SU-DHL-6 (cell line): ENCODE measurements at regions not wholly inside any gene's neighbourhood (a gene's known extent, or its start where the extent isn't known, plus 50 kb on each side); places are given as distances from the start of the nearest gene placed in this dataset.

Experiments
- H2AFZ ChIP-seq: fragments of 200-600 bp; sonication (generic); 2 replicates; pipeline ENCODE4 v1.6.1; 2014; ENCODE audit warnings: low read depth, mild to moderate bottlenecking, moderate library complexity, mixed read lengths, antibody characterized with exemption, low read length; ENCODE audit not compliant: severe bottlenecking
- H3F3A ChIP-seq: fragments of 200-600 bp; shearing (Covaris generic); 2 replicates; pipeline ENCODE4 v1.6.0; 2016; ENCODE audit warnings: antibody characterized with exemption, mild to moderate bottlenecking; ENCODE audit not compliant: insufficient read depth
- H3K27ac ChIP-seq: fragments of 200-600 bp; sonication (generic); 2 replicates; pipeline ENCODE4 v1.5.1; 2016; ENCODE audit warnings: low read depth, mild to moderate bottlenecking, low read length, moderate library complexity, mixed read lengths
- H3K27me3 ChIP-seq: fragments of 200-600 bp; sonication (generic), shearing (Covaris generic); 2 replicates; pipeline ENCODE4 v1.6.0; 2014; ENCODE audit warnings: mild to moderate bottlenecking, low read length
- H3K36me3 ChIP-seq: fragments of 200-600 bp; sonication (generic); 2 replicates; pipeline ENCODE4 v1.6.1; 2014; ENCODE audit warnings: mild to moderate bottlenecking, low read length, mixed read lengths
- H3K4me2 ChIP-seq: fragments of 300-600, 200-600 bp; shearing (Covaris generic), sonication (generic); 2 replicates; pipeline ENCODE4 v1.6.0; 2014; ENCODE audit warnings: low read length, low read depth, mild to moderate bottlenecking; ENCODE audit not compliant: poor library complexity, severe bottlenecking
- H3K4me3 ChIP-seq: fragments of 200-600 bp; sonication (generic); 2 replicates; pipeline ENCODE4 v1.5.1; 2014; ENCODE audit warnings: antibody characterized with exemption, low read length, mild to moderate bottlenecking, mixed read lengths; ENCODE audit not compliant: insufficient read depth, poor library complexity, severe bottlenecking
- H3K79me2 ChIP-seq: fragments of 200-600 bp; sonication (generic); 2 replicates; pipeline ENCODE4 v1.6.1; 2014; ENCODE audit warnings: mild to moderate bottlenecking, low read length, moderate library complexity; ENCODE audit not compliant: insufficient read depth
- H3K9ac ChIP-seq: fragments of 200-600 bp; sonication (generic); 2 replicates; pipeline ENCODE4 v1.7.0; 2014; ENCODE audit warnings: mild to moderate bottlenecking, low read length
- H3K9me2 ChIP-seq: fragments of 200-600 bp; sonication (generic); replicated peaks from 2 replicates; pipeline ENCODE4 v1.6.1; 2014; ENCODE audit warnings: low read length; ENCODE audit not compliant: insufficient read depth
- H3K9me3 ChIP-seq: fragments of 200-600 bp; sonication (generic); 2 replicates; pipeline ENCODE4 v1.6.1; 2014; ENCODE audit warnings: low read length, mixed read lengths; ENCODE audit not compliant: insufficient read depth
- H4K20me1 ChIP-seq: fragments of 200-600 bp; sonication (generic); 2 replicates; pipeline ENCODE4 v1.6.1; 2014; ENCODE audit warnings: low read depth, mild to moderate bottlenecking, antibody characterized with exemption, low read length, moderate library complexity, mixed read lengths
- EZH2phosphoT487 ChIP-seq: fragments of 200-600 bp; sonication (generic), shearing (Covaris generic); conservative IDR thresholded peaks from 2 replicates; pipeline ENCODE4 v1.6.1; 2018; ENCODE audit warnings: mild to moderate bottlenecking, antibody characterized with exemption, low read length, moderate library complexity, mixed read lengths
- TF ChIP-seq, protein P1 (sequence below): fragments of 200-600 bp; sonication (generic); IDR thresholded peaks from one replicate; pipeline ENCODE4 v1.5.1; 2017; ENCODE audit warnings: antibody characterized with exemption, mild to moderate bottlenecking, low read length, moderate library complexity; ENCODE audit not compliant: insufficient read depth, poor library complexity, severe bottlenecking

DNA sequence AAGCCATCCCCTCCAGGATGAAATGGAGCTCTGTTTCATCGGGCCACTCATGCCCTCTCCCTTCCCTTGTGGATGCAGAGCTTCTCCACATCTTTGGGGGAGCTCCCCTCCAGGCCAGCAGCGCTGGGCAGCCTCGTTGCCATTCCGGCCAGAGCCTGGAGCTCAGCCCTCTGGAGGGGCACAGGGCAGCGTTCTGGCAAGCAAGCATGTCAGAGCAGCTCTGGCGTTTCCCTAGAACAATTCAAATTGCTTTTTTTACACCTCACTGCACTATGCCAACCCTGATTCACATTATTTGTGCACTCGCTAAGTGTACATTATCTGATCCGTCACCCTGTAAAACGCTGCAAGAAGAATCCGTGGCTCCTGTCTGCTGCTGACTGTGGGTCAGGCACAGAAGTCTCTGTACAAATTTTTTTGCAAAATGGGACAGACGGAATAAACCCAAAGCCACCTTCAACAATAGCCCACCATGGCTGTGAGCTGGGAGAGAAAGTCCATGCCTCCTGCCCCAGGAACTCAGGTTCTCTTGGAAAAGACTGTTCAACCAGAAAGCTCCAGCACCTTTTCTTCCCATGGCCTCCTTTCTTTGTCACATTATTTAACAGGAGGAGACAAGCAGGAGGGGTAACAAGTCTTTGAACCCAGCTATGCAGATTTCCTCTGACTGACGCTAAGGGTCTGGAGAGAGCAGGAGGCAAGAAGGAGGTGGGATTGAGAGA, 139.5 kb upstream of the CADM1 start:
- H3K79me2 ChIP-seq, result no peaks in the 10 kb centered on the region
- no peaks in the 10 kb centered on the region for H3K9me3 ChIP-seq
- TF ChIP-seq EZH2phosphoT487, result no peak
- TF ChIP-seq, protein P1, sequence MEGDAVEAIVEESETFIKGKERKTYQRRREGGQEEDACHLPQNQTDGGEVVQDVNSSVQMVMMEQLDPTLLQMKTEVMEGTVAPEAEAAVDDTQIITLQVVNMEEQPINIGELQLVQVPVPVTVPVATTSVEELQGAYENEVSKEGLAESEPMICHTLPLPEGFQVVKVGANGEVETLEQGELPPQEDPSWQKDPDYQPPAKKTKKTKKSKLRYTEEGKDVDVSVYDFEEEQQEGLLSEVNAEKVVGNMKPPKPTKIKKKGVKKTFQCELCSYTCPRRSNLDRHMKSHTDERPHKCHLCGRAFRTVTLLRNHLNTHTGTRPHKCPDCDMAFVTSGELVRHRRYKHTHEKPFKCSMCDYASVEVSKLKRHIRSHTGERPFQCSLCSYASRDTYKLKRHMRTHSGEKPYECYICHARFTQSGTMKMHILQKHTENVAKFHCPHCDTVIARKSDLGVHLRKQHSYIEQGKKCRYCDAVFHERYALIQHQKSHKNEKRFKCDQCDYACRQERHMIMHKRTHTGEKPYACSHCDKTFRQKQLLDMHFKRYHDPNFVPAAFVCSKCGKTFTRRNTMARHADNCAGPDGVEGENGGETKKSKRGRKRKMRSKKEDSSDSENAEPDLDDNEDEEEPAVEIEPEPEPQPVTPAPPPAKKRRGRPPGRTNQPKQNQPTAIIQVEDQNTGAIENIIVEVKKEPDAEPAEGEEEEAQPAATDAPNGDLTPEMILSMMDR, result no peak
- H3K9ac ChIP-seq, result no peak overlapping the region
- H3K27ac ChIP-seq, result no peak overlapping the region
- H3K4me3 ChIP-seq, result no peak overlapping the region
- H2AFZ ChIP-seq, result no peak overlapping the region
- no peaks in the 10 kb centered on the region for H4K20me1 ChIP-seq
- no peaks in the 10 kb centered on the region for H3K27me3 ChIP-seq
- H3K36me3 ChIP-seq, result no peaks in the 10 kb centered on the region
- H3K9me2 ChIP-seq, result no peaks in the 10 kb centered on the region
- no peaks in the 10 kb centered on the region for H3F3A ChIP-seq
- no peak overlapping the region for H3K4me2 ChIP-seq

- Histone ChIP-seq H3K27ac (no peak overlapping the region), H2AFZ (no peak overlapping the region)
Measured at GRCh38 chr11:115642660-115643059, 138.4 kb upstream of the CADM1 start.

GRCh38 chr11:115637599-115638241, 133.5 kb upstream of the CADM1 start:
- H3K27ac ChIP-seq, result no peak overlapping the region
- no peak overlapping the region for H2AFZ ChIP-seq
- H3K4me3 ChIP-seq, result no peak overlapping the region
- H3F3A ChIP-seq, result no peaks in the 10 kb centered on the region
- H3K9ac ChIP-seq, result no peak overlapping the region
- no peaks in the 10 kb centered on the region for H3K36me3 ChIP-seq
- TF ChIP-seq, protein P1, result no peak
- TF ChIP-seq EZH2phosphoT487, result no peak
- H4K20me1 ChIP-seq, result no peaks in the 10 kb centered on the region
- H3K9me2 ChIP-seq, result no peaks in the 10 kb centered on the region
- H3K9me3 ChIP-seq, result no peaks in the 10 kb centered on the region
- no peaks in the 10 kb centered on the region for H3K79me2 ChIP-seq
- H3K27me3 ChIP-seq, result no peaks in the 10 kb centered on the region
- H3K4me2 ChIP-seq, result no peak overlapping the region

More at GRCh38 chr11:115642660-115643059, 138.4 kb upstream of the CADM1 start:
- Histone ChIP-seq H3K9me2 (no peaks in the 10 kb centered on the region), H4K20me1 (no peaks in the 10 kb centered on the region), H3K36me3 (no peaks in the 10 kb centered on the region), H3K27me3 (no peaks in the 10 kb centered on the region), H3K4me2 (no peak overlapping the region), H3K9ac (no peak overlapping the region), H3K4me3 (no peak overlapping the region), H3K79me2 (no peaks in the 10 kb centered on the region), H3F3A (no peaks in the 10 kb centered on the region), H3K9me3 (no peaks in the 10 kb centered on the region)
- TF ChIP-seq, protein P1, result no peak
- TF ChIP-seq EZH2phosphoT487, result no peak
